ENCODE measurements at regions not wholly inside any gene's neighbourhood (a gene's known extent, or its start where the extent isn't known, plus 50 kb on each side); places are given as distances from the start of the nearest gene placed in this dataset.

DNA sequence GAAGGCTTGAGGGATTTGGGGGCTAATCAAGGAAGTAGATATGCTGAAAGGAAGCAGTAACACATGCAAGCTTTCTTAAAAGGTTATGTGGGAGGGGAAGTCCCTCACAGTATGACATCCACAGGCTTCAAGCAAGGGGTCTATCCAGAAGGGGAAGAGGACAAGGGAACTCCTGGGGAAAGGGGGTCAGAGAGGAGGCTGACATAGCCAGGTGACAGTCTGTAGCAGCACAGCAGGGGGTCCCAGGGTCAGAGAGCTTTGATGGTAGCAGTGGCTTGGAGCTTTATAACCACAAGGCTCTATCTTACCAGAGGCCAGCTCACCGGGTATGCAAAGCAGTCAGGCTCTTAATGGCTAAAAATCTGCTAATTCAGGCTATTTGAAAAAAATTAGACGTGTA lies 150.6 kb upstream of the NSMCE3 start:
- TF ChIP-seq, protein P1, sequence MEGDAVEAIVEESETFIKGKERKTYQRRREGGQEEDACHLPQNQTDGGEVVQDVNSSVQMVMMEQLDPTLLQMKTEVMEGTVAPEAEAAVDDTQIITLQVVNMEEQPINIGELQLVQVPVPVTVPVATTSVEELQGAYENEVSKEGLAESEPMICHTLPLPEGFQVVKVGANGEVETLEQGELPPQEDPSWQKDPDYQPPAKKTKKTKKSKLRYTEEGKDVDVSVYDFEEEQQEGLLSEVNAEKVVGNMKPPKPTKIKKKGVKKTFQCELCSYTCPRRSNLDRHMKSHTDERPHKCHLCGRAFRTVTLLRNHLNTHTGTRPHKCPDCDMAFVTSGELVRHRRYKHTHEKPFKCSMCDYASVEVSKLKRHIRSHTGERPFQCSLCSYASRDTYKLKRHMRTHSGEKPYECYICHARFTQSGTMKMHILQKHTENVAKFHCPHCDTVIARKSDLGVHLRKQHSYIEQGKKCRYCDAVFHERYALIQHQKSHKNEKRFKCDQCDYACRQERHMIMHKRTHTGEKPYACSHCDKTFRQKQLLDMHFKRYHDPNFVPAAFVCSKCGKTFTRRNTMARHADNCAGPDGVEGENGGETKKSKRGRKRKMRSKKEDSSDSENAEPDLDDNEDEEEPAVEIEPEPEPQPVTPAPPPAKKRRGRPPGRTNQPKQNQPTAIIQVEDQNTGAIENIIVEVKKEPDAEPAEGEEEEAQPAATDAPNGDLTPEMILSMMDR (IDR thresholded peaks at IDR 0.05), result no peak
- TF ChIP-seq POLR2A (IDR thresholded peaks at IDR 0.05), result no peak
- intact Hi-C loops (cut with DNase I; ENCODE audit: low total_unique reads), result no loop called here
- no peak overlapping the region for H3K4me3 ChIP-seq (ENCODE audit: low read depth, poor library complexity, severe bottlenecking)
- no peak for DNase-seq (ENCODE audit: low spot score in 2 of 2)
- WGBS, 2 donors, result 81 to 86% methylated on average over 2 of the region's 2 CpGs

DNA sequence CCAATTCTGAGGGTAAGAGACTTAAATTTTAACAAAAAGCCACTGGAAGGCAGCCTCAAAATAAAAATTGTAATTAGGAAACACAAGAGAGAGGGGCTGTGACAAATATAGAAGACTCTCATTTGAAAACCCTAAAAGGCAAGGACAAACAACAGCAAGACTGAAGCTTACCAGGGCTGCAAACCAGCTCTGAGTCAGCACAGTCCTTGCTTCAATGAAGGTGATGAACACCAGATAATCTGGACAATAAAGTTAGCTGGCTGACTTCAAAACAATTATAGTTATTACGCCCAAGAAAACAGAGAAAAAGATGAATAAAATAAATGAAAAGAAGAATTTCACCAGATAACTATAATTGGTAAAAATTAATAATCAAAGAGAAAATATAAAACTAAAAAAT lies 149.3 kb upstream of the NSMCE3 start:
- intact Hi-C loops (cut with DNase I; ENCODE audit: low total_unique reads), result no loop called here
- TF ChIP-seq, protein P1 (IDR thresholded peaks at IDR 0.05), result no peak
- no peak for TF ChIP-seq POLR2A (IDR thresholded peaks at IDR 0.05)
- WGBS, 2 donors, result 81 to 95% methylated on average over 1 of the region's 1 CpG

DNA sequence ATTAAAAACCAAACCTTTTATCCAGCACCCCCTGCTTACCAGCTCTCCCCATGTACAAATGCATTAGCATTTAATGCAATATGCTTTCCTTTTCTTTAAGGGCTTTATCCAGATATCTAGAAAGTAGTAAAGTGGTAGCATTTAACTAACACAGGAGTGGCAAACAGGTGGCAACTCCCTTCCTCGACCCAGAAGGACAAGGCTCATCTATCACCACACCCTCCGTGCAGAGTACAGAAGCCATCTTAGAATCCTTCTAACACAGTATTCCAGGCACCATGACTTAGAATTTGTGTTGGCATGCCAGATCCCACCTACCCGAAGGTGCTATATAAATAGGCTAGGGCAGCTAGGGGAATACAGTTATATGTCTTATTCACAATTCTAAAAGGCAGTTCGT lies 148.6 kb upstream of the NSMCE3 start:
- no peak for TF ChIP-seq POLR2A (IDR thresholded peaks at IDR 0.05)
- TF ChIP-seq, protein P1 (IDR thresholded peaks at IDR 0.05), result no peak
- WGBS, 2 donors, result 88 to 89% methylated on average over 4 of the region's 4 CpGs
- DNase-seq (ENCODE audit: low spot score in 2 of 2), result no peak
- no peak overlapping the region for H3K4me3 ChIP-seq (ENCODE audit: low read depth, poor library complexity, severe bottlenecking)
- intact Hi-C loops (cut with DNase I; ENCODE audit: low total_unique reads), result no loop called here

More for the DNA sequence above, 149.3 kb upstream of the NSMCE3 start:
- no peak for DNase-seq (ENCODE audit: low spot score in 2 of 2)
- H3K4me3 ChIP-seq (ENCODE audit: low read depth, poor library complexity, severe bottlenecking), result no peak overlapping the region

DNA sequence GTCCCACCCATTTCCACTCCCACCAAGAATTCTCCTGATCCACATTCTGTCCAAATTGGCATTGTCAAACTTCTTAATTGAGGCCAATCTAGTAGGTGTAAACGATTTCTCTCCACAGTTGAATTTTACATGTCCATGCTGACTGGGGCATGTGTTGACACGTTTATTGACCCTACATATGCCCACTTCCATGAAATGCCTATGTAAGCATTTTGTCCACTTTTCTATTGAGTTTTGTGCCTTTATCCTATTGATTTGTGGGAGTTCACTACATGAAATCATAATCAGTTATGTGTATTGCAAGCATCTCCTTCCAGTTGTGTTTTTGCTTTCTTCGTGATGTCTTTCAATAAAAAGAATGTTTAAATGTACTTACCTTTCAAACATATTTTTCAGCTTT lies 141.7 kb upstream of the NSMCE3 start:
- 76 to 85% methylated on average over 3 of the region's 3 CpGs for WGBS, 2 donors
- DNase-seq (ENCODE audit: low spot score in 2 of 2), result no peak
- no peak overlapping the region for H3K4me3 ChIP-seq (ENCODE audit: low read depth, poor library complexity, severe bottlenecking)
- no peak for TF ChIP-seq POLR2A (IDR thresholded peaks at IDR 0.05)
- intact Hi-C loops (cut with DNase I; ENCODE audit: low total_unique reads), result no loop called here

DNA sequence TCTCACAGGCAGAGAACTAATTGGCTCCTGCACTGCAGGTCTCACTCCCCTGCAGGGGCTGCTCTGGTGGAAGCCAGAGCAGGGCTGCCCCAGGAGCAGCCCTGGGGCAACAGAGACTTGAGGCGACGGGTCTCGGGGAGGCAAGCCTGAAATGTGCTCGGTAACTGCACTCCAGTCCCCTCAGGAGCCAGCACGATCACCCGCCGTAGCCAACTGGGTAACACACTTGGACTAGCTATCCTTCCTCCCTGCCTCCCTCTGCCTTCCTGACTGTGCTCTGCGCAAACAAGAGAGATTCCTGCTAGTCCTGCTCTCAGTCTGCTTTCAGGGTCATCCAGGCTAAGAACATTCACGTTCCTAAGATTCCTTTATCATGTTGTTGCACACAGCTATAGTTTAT lies 140.7 kb upstream of the NSMCE3 start:
- TF ChIP-seq, protein P1 (IDR thresholded peaks at IDR 0.05), result no peak
- TF ChIP-seq POLR2A (IDR thresholded peaks at IDR 0.05), result no peak
- WGBS, 2 donors, result 54 to 66% methylated on average over 9 of the region's 9 CpGs
- H3K4me3 ChIP-seq (ENCODE audit: low read depth, poor library complexity, severe bottlenecking), result no peak overlapping the region
- DNase-seq (ENCODE audit: low spot score in 2 of 2), result no peak
- intact Hi-C loops (cut with DNase I; ENCODE audit: low total_unique reads), result no loop called here

DNA sequence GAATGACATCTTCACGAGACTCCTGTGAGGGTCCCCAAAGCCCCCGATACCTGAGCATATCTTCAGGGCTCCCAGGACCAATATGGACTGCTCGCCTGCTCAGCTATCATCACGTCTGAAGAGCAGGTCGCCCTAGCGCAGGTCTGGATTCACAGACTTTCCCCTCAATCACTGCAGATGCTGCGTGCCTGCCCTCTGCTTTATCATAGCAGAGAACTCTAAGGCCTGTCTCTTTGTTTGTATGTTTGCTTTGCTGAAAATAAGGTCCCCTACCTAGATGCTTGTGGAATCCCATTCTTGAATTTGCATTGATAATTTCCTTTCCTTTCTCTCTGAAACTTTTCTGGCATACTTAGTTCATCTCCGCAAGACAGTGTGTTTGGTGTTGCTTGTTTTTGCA lies 140.3 kb upstream of the NSMCE3 start:
- TF ChIP-seq POLR2A (IDR thresholded peaks at IDR 0.05), result no peak
- TF ChIP-seq, protein P1 (IDR thresholded peaks at IDR 0.05), result no peak
- no peak for DNase-seq (ENCODE audit: low spot score in 2 of 2)
- 73 to 78% methylated on average over 8 of the region's 8 CpGs for WGBS, 2 donors
- H3K4me3 ChIP-seq (ENCODE audit: low read depth, poor library complexity, severe bottlenecking), result no peak overlapping the region
- intact Hi-C loops (cut with DNase I; ENCODE audit: low total_unique reads), result no loop called here
